GM12864 (cell line): ENCODE measurements at regions not wholly inside any gene's neighbourhood (a gene's known extent, or its start where the extent isn't known, plus 50 kb on each side); places are given as distances from the start of the nearest gene placed in this dataset.

Experiments used
- DNase-seq: peaks from one replicate; pipeline ENCODE4 v3.0.0-alpha.2; 2011; ENCODE audit warnings: low read depth
- H3K4me3 ChIP-seq: 2 replicates; pipeline ENCODE4 v1.5.1; 2011; ENCODE audit warnings: mild to moderate bottlenecking, low read depth, low read length, control low read depth
- CTCF ChIP-seq: IDR thresholded peaks from 2 replicates; pipeline ENCODE4 v1.5.1; 2011; ENCODE audit warnings: low read depth, mild to moderate bottlenecking, moderate library complexity, low read length, control low read depth, inconsistent platforms; ENCODE audit errors: missing control alignments

GRCh38 chr16:52099382-52099781, 447.6 kb downstream of the TOX3 start:
- TF ChIP-seq CTCF = no peak
- no peak for DNase-seq
- H3K4me3 ChIP-seq = no peak overlapping the region

- no peak for DNase-seq
- TF ChIP-seq CTCF = no peak
- no peak overlapping the region for H3K4me3 ChIP-seq
Measured at GRCh38 chr16:52095471-52095870, 451.5 kb downstream of the TOX3 start.

- no peak for TF ChIP-seq CTCF
- H3K4me3 ChIP-seq = no peak overlapping the region
- DNase-seq = no peak
Measured at GRCh38 chr16:52092126-52092525, 454.8 kb downstream of the TOX3 start.

- H3K4me3 ChIP-seq = no peak overlapping the region
- no peak for DNase-seq
Measured at GRCh38 chr16:52090080-52090479, 456.9 kb downstream of the TOX3 start.

GRCh38 chr16:52089476-52089875, 457.5 kb downstream of the TOX3 start:
- TF ChIP-seq CTCF = no peak
- H3K4me3 ChIP-seq = no peak overlapping the region
- no peak for DNase-seq

More at GRCh38 chr16:52090080-52090479, 456.9 kb downstream of the TOX3 start:
- TF ChIP-seq CTCF = no peak

GRCh38 chr16:52086901-52087300, 460.0 kb downstream of the TOX3 start:
- no peak overlapping the region for H3K4me3 ChIP-seq
- no peak for DNase-seq
- TF ChIP-seq CTCF = no peak
